T-helper 1 cell treated with Interleukin-12 subunit alpha and Interleukin-12 subunit beta and Interleukin-4 antibody, amounts not matched to agents 30 μg/mL and 1 μg/mL, for 36 hours (primary cell): ENCODE measurements at regions not wholly inside any gene's neighbourhood (a gene's known extent, or its start where the extent isn't known, plus 50 kb on each side); places are given as distances from the start of the nearest gene placed in this dataset.

Experiments used
- H3K27ac Mint-ChIP-seq: one replicate; pipeline ENCODE4 v1.8.0; 2021; ENCODE audit warnings: mild to moderate bottlenecking, mixed read lengths
- H3K27me3 Mint-ChIP-seq: one replicate; pipeline ENCODE4 v1.8.0; 2021; ENCODE audit warnings: low read depth, mixed read lengths
- H3K36me3 Mint-ChIP-seq: one replicate; pipeline ENCODE4 v1.8.0; 2021; ENCODE audit warnings: low read depth, mixed read lengths
- H3K4me1 Mint-ChIP-seq: one replicate; pipeline ENCODE4 v1.8.0; 2021; ENCODE audit warnings: low read depth, mixed read lengths
- H3K4me3 Mint-ChIP-seq: one replicate; pipeline ENCODE4 v1.8.0; 2021; ENCODE audit warnings: mild to moderate bottlenecking, moderate library complexity, mixed read lengths
- H3K9me3 Mint-ChIP-seq: one replicate; pipeline ENCODE4 v1.8.0; 2021; ENCODE audit warnings: mixed read lengths

DNA sequence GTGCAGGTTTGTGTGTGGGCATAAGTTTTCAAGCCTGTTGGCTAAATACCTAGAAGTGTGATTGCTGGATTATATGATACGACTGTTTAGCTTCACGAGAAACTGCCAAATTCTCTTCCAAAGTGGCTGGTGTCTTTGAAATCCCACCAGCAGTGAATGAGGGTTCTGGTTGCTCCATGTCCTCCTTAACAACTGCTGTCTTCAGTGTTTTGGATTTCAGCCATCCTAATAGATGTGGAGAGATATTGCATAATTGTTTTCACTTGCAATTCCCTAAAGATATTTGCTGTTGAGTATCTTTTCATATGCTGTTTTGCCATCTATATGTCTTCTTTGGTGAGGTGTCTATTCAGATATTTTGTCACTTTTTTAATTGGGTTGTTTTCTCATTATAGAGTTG is 390.5 kb downstream of the ZNF536 start:
- Mint-ChIP-seq H3K36me3 (no peaks in the 10 kb centered on the region), H3K27ac (no peak overlapping the region), H3K27me3 (no peaks in the 10 kb centered on the region), H3K4me3 (no peak overlapping the region), H3K4me1 (no peaks in the 10 kb centered on the region), H3K9me3 (no peaks in the 10 kb centered on the region)

DNA sequence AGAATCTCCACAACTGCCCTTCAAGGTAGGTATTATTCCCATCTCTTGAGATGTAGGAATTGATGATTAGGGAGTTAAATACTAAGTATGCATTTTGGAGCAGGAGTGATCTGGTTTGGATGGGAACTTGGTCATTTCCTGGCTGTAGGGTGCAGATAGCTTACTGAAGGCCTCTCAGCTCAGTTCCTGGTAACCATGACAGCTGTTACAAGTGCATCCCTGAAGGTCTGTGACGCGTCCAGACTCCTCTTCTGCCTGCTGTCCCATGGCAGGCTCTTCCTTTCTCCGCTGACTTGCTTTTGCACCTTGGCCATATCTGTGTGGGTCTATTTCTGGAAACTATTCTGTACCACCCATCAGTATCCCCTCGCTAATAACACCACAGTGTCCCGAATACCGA is 387.8 kb downstream of the ZNF536 start:
- Mint-ChIP-seq H3K9me3 (no peaks in the 10 kb centered on the region), H3K27me3 (no peaks in the 10 kb centered on the region), H3K36me3 (no peaks in the 10 kb centered on the region)

DNA sequence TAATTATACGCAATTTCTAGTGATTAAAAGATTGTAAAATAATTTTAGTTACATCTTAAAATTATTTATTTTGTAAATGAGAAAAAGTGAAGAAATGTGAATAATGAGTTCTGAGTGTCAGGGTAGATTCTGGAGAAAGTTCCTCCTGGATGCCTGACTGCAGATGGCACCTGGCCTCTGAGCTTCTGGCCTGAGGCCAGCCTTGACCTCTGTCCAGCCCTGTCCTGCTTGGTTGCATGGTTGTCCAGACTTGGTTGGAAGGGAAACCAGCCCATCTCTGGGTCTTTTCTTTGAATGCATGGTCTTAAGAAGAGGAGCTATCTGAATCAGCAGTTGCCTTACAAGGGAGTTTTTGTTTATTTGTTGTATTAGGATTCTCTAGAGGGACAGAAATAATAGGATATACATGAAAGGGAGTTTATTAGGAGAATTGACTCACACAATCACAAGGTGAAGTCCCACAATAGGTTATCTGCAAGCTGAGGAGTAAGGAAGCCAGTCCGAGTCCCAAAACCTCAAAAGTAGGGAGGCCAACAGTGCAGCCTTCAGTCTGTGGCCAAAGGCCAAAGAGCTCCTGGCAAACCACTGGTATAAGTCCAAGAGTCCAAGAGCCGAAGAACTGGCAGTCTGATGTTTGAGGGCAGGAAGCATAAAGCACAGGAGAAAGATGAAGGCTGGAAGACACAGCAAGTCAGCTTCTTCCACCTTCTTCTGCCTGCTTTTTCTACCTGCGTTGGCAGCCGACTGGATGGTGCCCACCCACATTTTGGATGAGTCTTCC is 385.8 kb downstream of the ZNF536 start:
- Mint-ChIP-seq H3K9me3 (no peaks in the 10 kb centered on the region), H3K27me3 (no peaks in the 10 kb centered on the region), H3K4me1 (no peaks in the 10 kb centered on the region), H3K27ac (no peak overlapping the region), H3K36me3 (no peaks in the 10 kb centered on the region), H3K4me3 (no peak overlapping the region)

More for the DNA sequence above, 387.8 kb downstream of the ZNF536 start:
- Mint-ChIP-seq H3K27ac (no peak overlapping the region), H3K4me1 (no peaks in the 10 kb centered on the region), H3K4me3 (no peak overlapping the region)

DNA sequence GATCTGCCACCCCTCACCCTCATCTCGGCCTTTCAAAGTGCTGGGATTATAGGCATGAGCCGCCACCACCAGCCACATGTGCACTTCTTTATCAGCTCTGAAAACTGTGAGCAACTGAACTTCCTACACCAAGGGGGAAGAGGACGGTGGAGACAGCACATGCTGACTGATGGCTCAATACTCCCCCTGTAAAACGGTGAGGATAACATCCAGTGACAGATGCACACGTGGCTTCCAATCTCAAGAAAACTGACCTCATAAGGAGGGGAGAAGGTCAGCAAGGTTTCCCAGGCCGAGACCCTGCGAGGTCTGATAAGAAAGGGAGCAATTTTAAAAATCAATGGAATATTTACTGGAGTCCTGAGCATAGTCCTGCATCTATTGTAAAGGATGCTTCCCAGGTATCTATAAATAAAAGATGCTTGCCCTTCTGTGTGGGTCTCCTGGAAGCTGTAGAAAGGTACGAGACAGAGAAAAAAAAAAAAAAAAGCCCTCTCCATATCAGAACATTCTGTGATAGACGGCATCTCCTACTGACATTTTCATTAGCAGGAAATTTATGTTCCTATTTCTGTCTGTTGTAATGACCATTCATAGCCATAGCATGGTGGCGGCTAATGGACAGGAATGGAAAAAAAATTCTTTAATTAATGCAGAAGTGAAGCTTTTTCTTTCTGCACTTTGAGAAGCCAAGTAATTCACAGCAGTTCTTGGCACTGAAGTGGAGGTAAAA is 385.1 kb downstream of the ZNF536 start:
- Mint-ChIP-seq H3K9me3 (no peaks in the 10 kb centered on the region), H3K27me3 (no peaks in the 10 kb centered on the region), H3K36me3 (no peaks in the 10 kb centered on the region), H3K4me3 (no peak overlapping the region), H3K27ac (no peak overlapping the region), H3K4me1 (no peaks in the 10 kb centered on the region)

DNA sequence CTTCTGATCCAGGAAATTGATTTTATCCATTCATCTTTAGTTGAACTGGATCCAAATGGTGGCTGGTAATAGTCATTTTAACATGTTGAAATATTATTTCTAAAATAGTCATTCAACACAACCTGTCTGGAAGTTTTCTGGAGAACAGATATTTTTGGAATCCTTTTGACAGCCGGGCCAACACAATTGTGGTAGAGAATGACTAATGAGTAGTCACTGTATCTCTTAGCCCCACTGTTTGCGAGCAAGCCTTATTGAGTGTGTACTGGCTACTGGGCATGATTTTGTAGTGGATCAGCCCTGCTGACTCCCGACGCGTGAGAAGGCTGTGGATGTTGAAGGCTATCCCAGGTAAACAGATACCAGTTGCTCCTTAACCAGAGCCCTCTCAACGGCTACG is 383.4 kb downstream of the ZNF536 start:
- Mint-ChIP-seq H3K4me3 (no peak overlapping the region), H3K36me3 (no peaks in the 10 kb centered on the region), H3K9me3 (no peaks in the 10 kb centered on the region), H3K27ac (no peak overlapping the region), H3K27me3 (no peaks in the 10 kb centered on the region), H3K4me1 (no peaks in the 10 kb centered on the region)

DNA sequence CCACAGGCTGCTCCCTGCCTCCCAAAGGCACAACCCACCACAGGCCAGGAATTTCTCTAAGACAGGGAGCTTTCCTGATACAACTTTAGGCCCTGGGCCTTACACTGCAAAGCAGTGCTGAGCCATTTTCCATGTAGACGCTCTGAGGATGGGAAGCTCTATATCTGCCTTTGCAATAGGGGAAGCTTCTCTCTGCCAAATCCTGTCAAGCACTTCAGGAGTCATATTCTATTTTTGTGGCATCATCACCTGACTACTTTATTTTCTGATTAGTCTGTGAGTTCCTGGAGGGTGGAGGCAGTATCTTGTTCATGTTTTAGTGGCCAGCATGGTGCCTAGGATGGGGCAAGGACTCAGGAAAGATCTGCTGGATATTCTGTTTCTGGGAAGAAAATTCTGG is 382.0 kb downstream of the ZNF536 start:
- no peaks in the 10 kb centered on the region for H3K4me1 Mint-ChIP-seq
- peaks cover 9% of the 10 kb centered on the region for H3K9me3 Mint-ChIP-seq
- H3K27ac Mint-ChIP-seq = no peak overlapping the region
- H3K27me3 Mint-ChIP-seq = no peaks in the 10 kb centered on the region
- H3K4me3 Mint-ChIP-seq = no peak overlapping the region
- no peaks in the 10 kb centered on the region for H3K36me3 Mint-ChIP-seq

DNA sequence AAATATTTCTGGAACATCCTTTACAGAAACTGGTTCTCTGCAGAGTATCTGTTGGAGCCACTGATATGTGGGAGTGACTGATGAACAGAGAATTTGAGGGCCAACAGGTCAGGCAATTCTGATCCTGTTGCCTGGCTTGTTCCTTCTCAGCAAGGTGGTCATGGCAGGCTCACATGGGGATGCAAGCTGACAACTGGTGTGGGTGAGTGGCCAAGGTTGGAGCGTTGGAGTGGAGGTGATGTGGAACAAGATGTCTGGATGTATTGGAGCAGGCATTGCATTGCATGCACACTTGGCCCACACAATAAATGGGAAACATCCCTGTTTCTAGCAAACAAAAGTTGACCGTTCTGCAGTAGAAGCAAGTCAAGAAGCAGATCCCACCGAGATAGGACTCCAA is 380.7 kb downstream of the ZNF536 start:
- Mint-ChIP-seq H3K27ac (no peak overlapping the region), H3K4me1 (no peaks in the 10 kb centered on the region), H3K27me3 (no peaks in the 10 kb centered on the region), H3K36me3 (no peaks in the 10 kb centered on the region), H3K9me3 (peaks cover 9% of the 10 kb centered on the region), H3K4me3 (no peak overlapping the region)

DNA sequence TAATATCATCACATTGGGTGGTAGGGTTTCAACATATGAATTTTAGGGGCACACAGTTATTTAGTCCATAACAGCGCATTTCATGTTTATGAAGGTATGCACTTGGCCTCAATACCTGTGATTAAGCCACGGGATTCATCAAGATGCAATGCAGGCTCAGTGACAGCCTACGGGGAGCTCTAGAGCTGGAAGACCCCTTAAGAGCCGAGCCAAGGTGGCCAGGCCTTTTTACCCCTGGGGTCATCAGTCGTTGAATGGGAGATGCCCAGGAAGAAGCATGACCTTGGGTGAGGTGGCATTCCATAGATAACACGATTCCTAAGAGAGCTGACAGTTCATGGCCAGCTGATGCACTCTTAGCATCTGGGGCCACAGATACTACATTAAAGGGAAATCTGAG is 380.0 kb downstream of the ZNF536 start:
- H3K9me3 Mint-ChIP-seq = peaks cover 9% of the 10 kb centered on the region
- no peak overlapping the region for H3K27ac Mint-ChIP-seq
- H3K36me3 Mint-ChIP-seq = no peaks in the 10 kb centered on the region
- H3K4me1 Mint-ChIP-seq = no peaks in the 10 kb centered on the region
- H3K4me3 Mint-ChIP-seq = no peak overlapping the region
- H3K27me3 Mint-ChIP-seq = no peaks in the 10 kb centered on the region

DNA sequence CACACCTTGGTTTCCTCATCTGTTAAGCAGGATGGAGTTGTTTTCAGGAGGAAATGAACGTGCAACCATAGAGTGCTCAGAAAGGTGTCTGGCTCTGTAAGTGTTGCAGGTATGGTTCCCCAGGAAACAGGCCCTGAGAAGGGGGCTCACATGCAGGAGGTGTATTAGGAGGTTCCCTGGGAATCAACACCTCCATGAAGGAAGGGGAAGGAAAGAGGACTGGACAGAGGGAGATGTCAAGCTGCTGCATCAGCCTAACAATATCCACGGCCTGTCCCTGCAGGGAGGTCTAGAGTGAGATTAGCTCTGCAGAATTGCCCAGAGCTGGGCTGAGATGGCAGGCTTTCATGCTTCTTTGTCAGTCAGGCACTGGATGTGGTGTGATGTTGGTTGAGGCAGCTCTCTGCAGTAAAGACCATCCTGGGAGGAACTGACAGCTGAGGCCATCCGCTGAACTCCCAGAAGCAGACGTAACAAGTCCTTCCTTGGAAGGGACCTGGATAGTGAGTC is 373.3 kb downstream of the ZNF536 start:
- H3K9me3 Mint-ChIP-seq = peaks cover 9% of the 10 kb centered on the region
- H3K27ac Mint-ChIP-seq = no peak overlapping the region
- H3K36me3 Mint-ChIP-seq = no peaks in the 10 kb centered on the region
- no peaks in the 10 kb centered on the region for H3K4me1 Mint-ChIP-seq
- H3K27me3 Mint-ChIP-seq = no peaks in the 10 kb centered on the region
- no peak overlapping the region for H3K4me3 Mint-ChIP-seq

DNA sequence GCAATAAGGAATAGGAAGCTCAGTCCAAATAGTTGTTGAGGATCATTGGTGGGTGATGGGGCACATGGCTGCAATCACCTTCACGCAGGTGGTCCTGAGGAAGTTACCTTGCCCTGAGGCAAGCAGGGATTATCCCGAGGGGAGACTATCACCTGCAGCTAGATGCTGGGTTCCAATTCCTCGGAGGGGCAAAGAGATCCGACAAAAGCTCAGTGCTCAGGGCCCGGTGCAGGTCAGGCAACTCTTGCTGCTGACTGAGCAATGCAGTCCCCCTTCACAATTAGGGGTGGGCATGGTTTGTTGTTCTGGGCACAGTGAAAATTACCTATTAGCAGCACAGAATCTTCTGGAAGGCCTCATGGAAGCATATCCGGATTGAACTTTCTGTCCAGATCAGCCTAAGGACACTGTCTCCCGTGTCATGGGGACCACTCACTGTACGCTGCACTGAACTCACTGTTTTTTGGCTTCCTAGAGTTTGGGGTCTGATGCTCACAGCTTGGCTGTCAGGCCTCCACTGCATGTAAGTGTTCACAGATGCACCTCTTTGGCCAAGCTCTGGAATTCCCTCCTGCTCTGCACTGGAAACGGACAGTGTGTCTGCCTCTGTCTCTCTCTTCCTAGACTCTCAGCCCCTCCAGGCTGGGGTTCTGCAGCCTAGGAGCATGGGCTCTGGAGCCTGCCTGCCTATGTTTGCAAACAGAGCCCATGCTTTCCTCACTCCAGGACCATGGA is 372.7 kb downstream of the ZNF536 start:
- H3K4me3 Mint-ChIP-seq = no peak overlapping the region
- no peaks in the 10 kb centered on the region for H3K27me3 Mint-ChIP-seq
- peaks cover 2% of the 10 kb centered on the region for H3K9me3 Mint-ChIP-seq
- no peaks in the 10 kb centered on the region for H3K4me1 Mint-ChIP-seq
- H3K27ac Mint-ChIP-seq = no peak overlapping the region
- H3K36me3 Mint-ChIP-seq = no peaks in the 10 kb centered on the region

DNA sequence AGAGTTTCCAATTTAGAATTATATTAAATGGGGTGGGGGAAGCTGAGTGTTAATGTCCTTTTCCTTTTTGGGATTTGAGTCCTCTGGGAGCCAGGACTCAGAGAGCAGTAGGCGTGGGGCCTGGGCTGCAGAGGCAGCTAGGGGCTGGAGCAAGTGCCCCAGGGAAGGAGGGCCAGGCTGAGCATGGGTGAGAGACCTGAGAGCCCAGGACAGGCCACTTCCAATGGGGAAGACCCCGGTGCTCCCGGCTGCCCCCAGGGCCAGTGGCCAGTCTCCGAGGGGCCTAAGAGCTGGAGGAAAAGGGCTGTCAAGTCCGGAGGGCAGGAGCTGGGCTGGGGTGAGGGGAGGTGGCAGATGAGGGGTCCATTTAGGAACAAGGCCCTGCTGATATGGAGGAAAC is 371.5 kb downstream of the ZNF536 start:
- H3K9me3 Mint-ChIP-seq = no peaks in the 10 kb centered on the region
- H3K4me1 Mint-ChIP-seq = no peaks in the 10 kb centered on the region
- H3K4me3 Mint-ChIP-seq = no peak overlapping the region
- H3K27me3 Mint-ChIP-seq = no peaks in the 10 kb centered on the region
- H3K27ac Mint-ChIP-seq = no peak overlapping the region
- no peaks in the 10 kb centered on the region for H3K36me3 Mint-ChIP-seq

DNA sequence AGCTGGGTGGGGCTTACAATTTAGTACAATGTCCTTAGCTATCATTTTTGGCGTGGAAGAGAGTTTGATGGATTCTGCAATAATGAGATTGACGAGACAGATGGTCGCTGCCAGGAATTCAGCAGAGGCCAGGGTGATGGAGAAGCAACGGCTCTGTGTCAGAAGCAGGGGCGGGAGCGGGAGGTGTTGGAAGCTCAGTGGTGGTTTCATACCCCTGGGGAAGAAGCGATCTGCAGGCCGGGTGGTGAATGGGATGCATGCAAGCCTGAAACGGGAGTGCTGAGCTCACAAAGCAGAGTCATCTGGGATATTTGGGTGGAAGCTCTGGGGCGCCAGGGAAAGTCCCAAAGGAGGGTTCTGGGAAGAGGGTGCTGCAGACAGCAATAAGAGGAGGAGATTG is 370.8 kb downstream of the ZNF536 start:
- Mint-ChIP-seq H3K9me3 (no peaks in the 10 kb centered on the region), H3K36me3 (no peaks in the 10 kb centered on the region), H3K4me3 (no peak overlapping the region), H3K27ac (no peak overlapping the region), H3K4me1 (no peaks in the 10 kb centered on the region), H3K27me3 (no peaks in the 10 kb centered on the region)

DNA sequence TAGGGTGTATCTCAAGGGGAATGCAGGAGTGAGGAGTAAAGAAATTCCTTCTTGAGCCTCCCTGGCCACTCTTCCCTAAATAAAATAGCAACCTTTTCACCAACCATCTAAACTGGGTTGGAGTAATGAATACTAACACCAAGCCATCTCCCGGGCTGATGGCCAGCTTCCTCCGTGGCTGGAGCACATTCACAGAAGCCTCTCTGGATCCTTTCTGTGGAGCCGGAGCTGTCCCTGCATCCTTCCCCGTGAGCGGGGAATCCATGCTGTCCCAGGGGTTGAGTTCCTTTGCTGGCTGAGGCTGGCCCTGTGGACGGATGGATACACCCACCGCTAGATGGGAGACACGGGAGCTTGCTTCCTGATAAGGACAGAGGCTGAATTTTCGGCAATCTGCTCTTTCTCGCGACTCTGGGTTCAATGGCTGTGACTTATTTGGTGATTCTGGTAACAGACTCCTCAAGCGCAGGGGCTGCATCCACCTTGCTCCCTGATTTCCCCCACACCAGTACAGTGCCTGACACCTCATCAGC is 370.3 kb downstream of the ZNF536 start:
- Mint-ChIP-seq H3K36me3 (no peaks in the 10 kb centered on the region), H3K27me3 (no peaks in the 10 kb centered on the region), H3K9me3 (no peaks in the 10 kb centered on the region), H3K27ac (no peak overlapping the region), H3K4me3 (no peak overlapping the region), H3K4me1 (no peaks in the 10 kb centered on the region)

DNA sequence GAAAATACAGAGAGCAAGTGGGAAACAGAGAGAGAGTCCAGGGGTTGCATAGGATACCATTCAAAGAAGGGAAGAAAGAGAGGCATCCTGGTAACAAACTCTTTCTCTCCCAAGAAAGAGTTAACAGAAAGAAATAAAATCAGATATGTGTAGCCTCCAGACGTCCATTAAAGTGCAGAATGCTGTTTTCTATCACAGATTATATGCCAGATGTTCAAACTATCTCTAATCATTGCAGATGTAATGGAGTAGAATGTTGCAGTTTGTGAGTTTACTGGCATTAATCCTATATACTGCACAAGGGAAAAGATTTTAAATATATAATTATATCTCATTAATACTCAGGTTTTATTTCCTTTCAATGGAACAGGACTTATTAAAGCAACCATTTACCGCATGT is 369.4 kb downstream of the ZNF536 start:
- Mint-ChIP-seq H3K4me3 (no peak overlapping the region), H3K27me3 (no peaks in the 10 kb centered on the region), H3K36me3 (no peaks in the 10 kb centered on the region), H3K27ac (no peak overlapping the region), H3K9me3 (no peaks in the 10 kb centered on the region), H3K4me1 (no peaks in the 10 kb centered on the region)
